NT2/D1 (cell line): ENCODE measurements at regions not wholly inside any gene's neighbourhood (a gene's known extent, or its start where the extent isn't known, plus 50 kb on each side); places are given as distances from the start of the nearest gene placed in this dataset.
"Not testable (repeated sequence)": the region's sequence is repeated elsewhere in the genome, so short reads cannot be mapped to it uniquely, and the experiment has no call there.

Experiments
- DNase-seq: peaks from one replicate; pipeline ENCODE4 v3.0.0-alpha.2; 2011; ENCODE audit warnings: low read depth, low spot score
- H3K27me3 ChIP-seq: 2 replicates; pipeline ENCODE4 v1.6.0; 2011; ENCODE audit warnings: mild to moderate bottlenecking; ENCODE audit not compliant: insufficient read length, insufficient read depth
- H3K36me3 ChIP-seq: 2 replicates; pipeline ENCODE4 v1.6.1; 2011; ENCODE audit warnings: mild to moderate bottlenecking, low read length, mixed read lengths; ENCODE audit not compliant: insufficient read depth, insufficient read length
- H3K4me1 ChIP-seq: 2 replicates; pipeline ENCODE4 v1.5.1; 2011; ENCODE audit not compliant: insufficient read depth, insufficient read length
- H3K4me3 ChIP-seq: 2 replicates; pipeline ENCODE4 v1.5.1; 2011; ENCODE audit warnings: low read depth; ENCODE audit not compliant: insufficient read length
- H3K9ac ChIP-seq: 2 replicates; pipeline ENCODE4 v1.6.0; 2011; ENCODE audit warnings: low read depth; ENCODE audit not compliant: insufficient read length
- H3K9me3 ChIP-seq: 2 replicates; pipeline ENCODE4 v1.5.1; 2011; ENCODE audit warnings: mild to moderate bottlenecking, low read length; ENCODE audit not compliant: insufficient read depth

DNA sequence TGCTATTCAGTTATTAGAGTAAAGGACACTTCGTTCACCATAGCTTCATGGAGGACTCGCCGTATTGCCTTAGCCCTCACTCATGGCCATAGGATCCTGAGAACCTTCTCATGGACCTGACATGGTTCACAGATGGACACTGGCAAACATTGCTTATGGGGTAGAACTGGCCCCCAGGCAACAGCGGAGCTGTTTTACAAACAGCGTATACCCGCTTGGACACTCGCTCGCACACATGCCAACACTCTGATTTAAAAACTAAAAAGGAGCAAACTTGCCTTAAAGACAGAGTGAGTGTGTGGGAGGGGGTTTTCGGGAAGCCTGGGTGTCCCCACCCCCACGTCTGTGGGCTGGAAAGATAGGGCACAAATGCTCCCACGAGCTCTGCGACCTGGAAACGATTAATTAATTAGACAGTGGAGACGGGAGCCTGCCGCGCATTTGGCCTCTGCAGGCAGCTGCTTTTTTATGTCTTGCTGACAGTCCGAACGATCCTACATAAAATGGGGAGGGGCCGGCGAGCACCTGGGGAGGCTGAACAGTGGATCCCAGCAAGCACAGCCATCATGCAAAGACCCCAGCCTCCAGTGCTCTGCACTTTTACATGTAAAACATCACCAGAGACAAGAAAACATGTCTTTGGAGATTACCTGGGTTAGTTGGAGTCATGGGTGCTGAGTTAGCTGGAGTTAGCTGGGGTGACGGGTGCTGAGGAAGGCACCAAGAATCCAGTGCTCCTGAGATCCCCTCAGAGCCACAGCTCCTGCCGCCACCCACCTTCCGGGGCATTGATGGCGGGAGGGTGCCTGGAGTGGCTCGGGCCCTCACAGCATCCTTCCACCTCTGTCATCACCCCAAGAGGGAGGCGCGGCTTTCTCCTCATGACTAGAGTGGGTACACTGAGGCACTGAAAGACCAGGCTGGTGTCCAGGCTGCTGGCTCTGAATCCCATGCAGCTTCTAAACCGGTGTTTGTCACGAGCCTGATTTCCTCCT lies 105.7 kb downstream of the NPIPB11 start:
- not testable (repeated sequence) for H3K4me1 ChIP-seq, H3K9ac ChIP-seq

DNA sequence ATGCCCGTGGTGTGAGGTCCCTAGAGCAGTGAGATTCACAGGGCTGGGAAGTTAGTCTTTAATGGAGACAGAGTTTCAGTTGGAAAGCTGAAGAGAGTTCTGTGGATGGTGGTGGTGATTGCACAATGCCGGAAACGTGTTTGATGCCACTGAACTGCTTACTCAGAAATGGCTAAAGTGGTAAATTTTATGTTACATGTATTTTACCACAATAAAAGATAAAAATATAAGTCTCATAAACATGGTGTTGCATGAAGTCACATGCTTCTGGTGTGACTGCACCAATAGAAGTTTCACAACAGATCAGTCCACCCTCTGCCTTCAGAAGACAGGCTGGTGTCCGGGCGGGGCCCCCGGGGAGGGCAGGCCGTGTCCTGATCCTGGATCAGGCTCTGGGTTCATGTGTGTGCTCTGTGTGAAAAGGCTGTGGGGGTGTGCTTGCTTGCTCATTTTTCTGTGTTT lies 106.5 kb downstream of the NPIPB11 start:
- not testable (repeated sequence) for H3K4me3 ChIP-seq, H3K36me3 ChIP-seq, H3K27me3 ChIP-seq, H3K9me3 ChIP-seq, H3K9ac ChIP-seq, DNase-seq, H3K4me1 ChIP-seq

More for the DNA sequence above, 105.7 kb downstream of the NPIPB11 start:
- DNase-seq, H3K9me3 ChIP-seq, H3K36me3 ChIP-seq, H3K4me3 ChIP-seq, H3K27me3 ChIP-seq: not testable (repeated sequence)

DNA sequence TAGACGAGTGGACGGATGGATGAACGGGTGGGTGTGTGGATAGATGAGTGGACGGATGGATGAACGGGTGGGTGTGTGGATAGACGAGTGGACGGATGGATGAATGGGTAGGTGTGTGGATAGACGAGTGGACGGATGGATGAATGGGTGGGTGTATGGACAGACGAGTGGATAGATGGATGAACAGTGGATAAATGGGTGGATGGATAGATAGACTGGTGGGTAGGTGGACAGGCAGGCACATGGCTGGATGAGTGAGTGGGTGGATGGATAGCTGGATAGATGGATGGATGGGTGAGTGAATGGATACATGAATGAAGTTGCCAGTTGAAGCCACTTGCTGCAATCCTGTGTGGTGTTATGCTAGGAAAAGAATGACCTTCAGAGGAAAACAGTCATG lies 107.5 kb downstream of the NPIPB11 start:
- H3K36me3 ChIP-seq, H3K9me3 ChIP-seq, DNase-seq, H3K4me3 ChIP-seq, H3K27me3 ChIP-seq, H3K9ac ChIP-seq, H3K4me1 ChIP-seq: not testable (repeated sequence)

- H3K27me3 ChIP-seq, H3K4me1 ChIP-seq, H3K36me3 ChIP-seq, H3K4me3 ChIP-seq, DNase-seq, H3K9ac ChIP-seq, H3K9me3 ChIP-seq: not testable (repeated sequence)
Measured at GRCh38 chr16:29298307-29298706, 108.2 kb downstream of the NPIPB11 start.

GRCh38 chr16:29297809-29298177 lies 108.7 kb downstream of the NPIPB11 start:
- not testable (repeated sequence) for H3K4me3 ChIP-seq, H3K36me3 ChIP-seq, H3K9ac ChIP-seq, H3K9me3 ChIP-seq, H3K27me3 ChIP-seq, H3K4me1 ChIP-seq, DNase-seq

DNA sequence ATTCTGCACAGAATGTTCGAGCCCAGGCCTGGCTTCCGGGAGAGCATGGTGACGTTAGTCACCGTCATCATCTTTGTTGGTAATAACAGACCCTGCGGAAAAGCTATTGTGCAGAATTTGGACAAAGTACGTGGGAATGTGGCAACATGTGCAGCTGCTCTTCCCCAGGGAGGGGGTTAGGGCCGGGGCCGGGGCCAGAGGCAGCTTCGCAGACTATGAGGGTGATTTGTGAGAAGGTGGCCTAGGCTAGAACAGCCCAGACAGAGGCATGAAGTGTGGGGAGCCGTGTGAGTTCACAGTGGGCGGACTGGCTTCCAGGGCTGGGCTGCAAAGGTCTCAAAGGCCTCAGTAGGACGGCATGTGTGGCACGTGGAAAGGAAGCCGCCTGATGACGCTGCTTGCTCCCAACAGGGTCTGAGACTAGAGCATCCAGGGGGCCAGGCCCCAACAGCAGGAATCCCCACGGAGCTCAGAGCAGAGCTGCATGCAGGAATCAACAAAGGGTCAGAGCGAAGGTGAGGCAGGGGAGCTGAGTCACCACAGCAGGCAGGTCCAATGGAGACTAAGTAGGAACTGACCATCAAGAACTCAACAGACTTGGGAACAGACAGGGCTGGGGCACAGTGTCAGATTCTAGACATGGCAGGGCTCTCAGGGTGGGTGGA lies 109.2 kb downstream of the NPIPB11 start:
- H3K27me3 ChIP-seq, H3K9me3 ChIP-seq, H3K4me1 ChIP-seq, H3K4me3 ChIP-seq, H3K36me3 ChIP-seq, H3K9ac ChIP-seq, DNase-seq: not testable (repeated sequence)

GRCh38 chr16:29296176-29296575 lies 110.3 kb downstream of the NPIPB11 start:
- H3K27me3 ChIP-seq, DNase-seq, H3K36me3 ChIP-seq, H3K9me3 ChIP-seq, H3K4me3 ChIP-seq, H3K4me1 ChIP-seq, H3K9ac ChIP-seq: not testable (repeated sequence)

- not testable (repeated sequence) for DNase-seq, H3K27me3 ChIP-seq, H3K4me1 ChIP-seq
Measured at GRCh38 chr16:29294951-29295795, 111.3 kb downstream of the NPIPB11 start.

DNA sequence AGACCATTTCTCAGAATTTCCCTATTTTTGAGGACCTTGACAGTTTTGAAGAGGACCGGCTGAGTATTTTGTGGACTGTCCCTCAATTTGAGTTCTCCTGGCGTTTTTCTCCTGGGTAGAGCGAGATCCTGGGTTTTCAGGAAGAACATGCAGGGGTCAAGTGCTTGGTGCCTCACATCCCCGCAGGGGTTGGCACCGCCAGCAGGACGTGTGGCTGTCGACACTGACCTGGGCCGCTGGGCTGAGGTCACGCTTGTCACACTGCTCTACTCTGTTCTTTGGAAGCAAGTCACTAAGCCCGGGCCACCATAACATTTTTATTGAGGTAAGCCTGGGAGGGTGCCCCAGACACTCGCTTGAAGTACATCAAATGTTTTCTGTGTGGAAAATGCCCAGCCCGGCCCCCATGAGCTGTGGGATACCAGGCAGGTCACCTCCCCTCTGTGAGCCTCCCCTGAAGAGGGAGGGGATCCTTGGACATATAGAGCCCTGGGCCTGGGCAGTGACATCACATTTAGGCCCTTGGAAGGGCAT lies 112.0 kb downstream of the NPIPB11 start:
- H3K9ac ChIP-seq, DNase-seq, H3K36me3 ChIP-seq, H3K4me1 ChIP-seq, H3K9me3 ChIP-seq, H3K4me3 ChIP-seq, H3K27me3 ChIP-seq: not testable (repeated sequence)

More at GRCh38 chr16:29294951-29295795, 111.3 kb downstream of the NPIPB11 start:
- H3K9ac ChIP-seq, H3K9me3 ChIP-seq, H3K4me3 ChIP-seq, H3K36me3 ChIP-seq: not testable (repeated sequence)

DNA sequence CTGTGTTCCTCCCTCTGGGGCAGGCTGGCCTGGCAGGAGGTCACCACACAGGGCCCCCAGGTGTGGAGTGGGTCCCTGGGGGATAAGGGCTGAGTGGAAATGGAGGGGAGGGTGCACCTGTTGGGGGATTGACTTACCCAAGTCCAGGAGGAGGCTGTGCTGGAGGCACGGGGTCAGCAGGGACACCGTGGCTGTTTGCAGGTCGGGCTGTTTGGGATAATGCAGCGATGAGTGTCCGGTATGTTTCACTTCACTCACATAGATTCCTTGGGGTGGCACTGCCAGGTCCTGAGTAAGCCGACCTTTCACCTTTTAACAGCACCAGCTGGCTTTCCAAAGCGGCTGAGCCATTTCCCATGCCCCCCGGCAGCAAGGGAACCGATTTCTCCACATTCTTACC lies 113.0 kb downstream of the NPIPB11 start:
- H3K4me3 ChIP-seq, H3K27me3 ChIP-seq, DNase-seq, H3K9ac ChIP-seq, H3K4me1 ChIP-seq, H3K36me3 ChIP-seq, H3K9me3 ChIP-seq: not testable (repeated sequence)

DNA sequence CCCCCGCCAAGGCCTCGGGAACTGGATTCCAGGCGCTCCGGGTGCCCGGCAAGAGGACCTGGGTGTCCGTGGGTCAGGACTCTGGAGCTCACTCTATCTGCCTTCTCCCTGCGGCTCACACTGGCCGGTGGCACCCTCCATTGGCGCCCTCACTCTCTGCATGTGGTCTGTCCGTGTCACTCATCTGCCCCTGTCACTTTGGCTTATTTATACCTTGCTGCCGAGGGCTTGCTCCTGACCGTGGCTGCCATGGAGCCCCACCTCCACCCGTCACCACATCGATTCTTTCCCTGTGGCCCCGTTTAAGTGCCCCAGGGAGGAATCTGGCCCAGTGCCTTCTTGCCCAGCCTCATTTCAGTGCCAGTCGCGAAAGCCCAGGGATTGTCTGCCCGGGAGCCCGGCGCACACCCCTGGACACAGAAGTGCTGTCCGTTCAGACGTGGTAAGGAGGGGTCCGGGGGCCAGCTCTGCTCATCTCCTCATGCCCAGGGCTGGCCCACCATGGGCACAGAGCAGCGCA lies 113.5 kb downstream of the NPIPB11 start:
- H3K4me3 ChIP-seq, H3K9ac ChIP-seq, H3K9me3 ChIP-seq, H3K36me3 ChIP-seq, H3K27me3 ChIP-seq, H3K4me1 ChIP-seq, DNase-seq: not testable (repeated sequence)
